Lung (tissue), 11 donors: ENCODE measurements at regions not wholly inside any gene's neighbourhood (a gene's known extent, or its start where the extent isn't known, plus 50 kb on each side); places are given as distances from the start of the nearest gene placed in this dataset.

ENCODE experiments used
- ATAC-seq: fragments of 200-7000 bp; cut with Tn5 transposase; one replicate; pipeline ENCODE4 v1.9.1; 2020; ENCODE audit warnings: moderate number of reproducible peaks; ENCODE audit not compliant: insufficient read depth, low FRiP score
- DNase-seq, 3 donors: peaks; one replicate each; pipeline ENCODE4 v3.0.0-alpha.2; 2013 to 2017
- H3K27ac ChIP-seq, 2 donors: one replicate each; pipeline ENCODE4 v1.5.1; 2013; ENCODE audit warnings: mild to moderate bottlenecking in 2 of 2, moderate library complexity in 2 of 2, control low read depth in 1 of 2, inconsistent platforms in 1 of 2, low read depth in 1 of 2, low read length in 1 of 2
- H3K27me3 ChIP-seq, 3 donors: one replicate each; pipeline ENCODE4 v1.5.1; 2013; ENCODE audit warnings: low read length in 2 of 3; ENCODE audit not compliant: control insufficient read depth in 3 of 3, insufficient read depth in 3 of 3
- H3K36me3 ChIP-seq, 4 donors: one replicate each; pipeline ENCODE4 v1.5.1; 2013; ENCODE audit warnings: low read length in 4 of 4, mild to moderate bottlenecking in 1 of 4, moderate library complexity in 1 of 4; ENCODE audit not compliant: control insufficient read depth in 4 of 4, insufficient read depth in 4 of 4
- H3K4me1 ChIP-seq, 5 donors: one replicate each; pipeline ENCODE4 v1.5.1; 2013; ENCODE audit warnings: low read length in 5 of 5, mild to moderate bottlenecking in 2 of 5, moderate library complexity in 1 of 5; ENCODE audit not compliant: control insufficient read depth in 5 of 5, insufficient read depth in 5 of 5
- H3K4me3 ChIP-seq: one replicate; pipeline ENCODE4 v1.5.1; 2013; ENCODE audit warnings: mild to moderate bottlenecking, control low read depth, moderate library complexity
- H3K9ac ChIP-seq, 2 donors: one replicate each; pipeline ENCODE4 v1.5.1; 2013; ENCODE audit warnings: low read length in 2 of 2, control low read depth in 1 of 2; ENCODE audit not compliant: insufficient read depth in 1 of 2
- H3K9me3 ChIP-seq, 4 donors: one replicate each; pipeline ENCODE4 v1.5.1; 2013; ENCODE audit warnings: low read length in 3 of 4, mild to moderate bottlenecking in 1 of 4, moderate library complexity in 1 of 4; ENCODE audit not compliant: control insufficient read depth in 4 of 4, insufficient read depth in 3 of 4
- WGBS, 2 donors: extraction: QIAGEN DNeasy Blood & Tissue Kit; methylation state at CpG; one replicate each; pipeline ENCODE4 v1.1.7; 2013; 5-methylcytosine and 5-hydroxymethylcytosine counted together
- TF ChIP-seq, protein P1 (sequence below): IDR thresholded peaks from 2 replicates; pipeline ENCODE4 v1.5.1; 2012; ENCODE audit warnings: mild to moderate bottlenecking; ENCODE audit errors: control extremely low read depth, extremely low read depth
- donor health status: control.
- donor health status: control.
- donor health status: Bipolar disorder and iron deficiency.
- donor health status: healthy.
- donor health status: DM: yes; HTN: yes; CAD: no.

DNA sequence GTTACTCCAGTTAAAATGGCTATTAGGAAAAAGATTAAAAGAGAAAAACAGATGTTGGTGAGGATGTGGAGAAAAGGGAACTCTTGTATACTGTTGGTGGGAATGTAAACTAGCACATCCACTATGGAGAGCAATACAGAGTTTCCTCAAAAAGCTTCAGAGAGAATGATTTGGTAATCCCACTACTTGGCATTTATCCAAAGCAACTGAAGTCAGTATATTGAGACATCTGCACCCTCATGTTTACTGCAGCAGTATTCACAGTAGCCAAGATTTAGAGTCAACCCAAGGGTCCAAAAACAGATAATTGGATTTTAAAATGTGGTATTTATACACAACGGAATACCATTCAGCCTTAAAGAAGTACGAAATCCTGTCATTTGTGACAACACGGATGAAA is 469.5 kb downstream of the QKI start:
- no peak overlapping the region for H3K9ac ChIP-seq
- H3K4me3 ChIP-seq: no peak overlapping the region
- no peaks in the 10 kb centered on the region for H3K27me3 ChIP-seq
- ATAC-seq (no peak), DNase-seq (no peak)
- WGBS, 2 donors: 81 to 86% methylated on average over 3 of the region's 3 CpGs
- H3K27ac ChIP-seq: no peak overlapping the region
- H3K4me1 ChIP-seq: no peaks in the 10 kb centered on the region
- no peaks in the 10 kb centered on the region for H3K9me3 ChIP-seq
- no peaks in the 10 kb centered on the region for H3K36me3 ChIP-seq
- TF ChIP-seq, protein P1, sequence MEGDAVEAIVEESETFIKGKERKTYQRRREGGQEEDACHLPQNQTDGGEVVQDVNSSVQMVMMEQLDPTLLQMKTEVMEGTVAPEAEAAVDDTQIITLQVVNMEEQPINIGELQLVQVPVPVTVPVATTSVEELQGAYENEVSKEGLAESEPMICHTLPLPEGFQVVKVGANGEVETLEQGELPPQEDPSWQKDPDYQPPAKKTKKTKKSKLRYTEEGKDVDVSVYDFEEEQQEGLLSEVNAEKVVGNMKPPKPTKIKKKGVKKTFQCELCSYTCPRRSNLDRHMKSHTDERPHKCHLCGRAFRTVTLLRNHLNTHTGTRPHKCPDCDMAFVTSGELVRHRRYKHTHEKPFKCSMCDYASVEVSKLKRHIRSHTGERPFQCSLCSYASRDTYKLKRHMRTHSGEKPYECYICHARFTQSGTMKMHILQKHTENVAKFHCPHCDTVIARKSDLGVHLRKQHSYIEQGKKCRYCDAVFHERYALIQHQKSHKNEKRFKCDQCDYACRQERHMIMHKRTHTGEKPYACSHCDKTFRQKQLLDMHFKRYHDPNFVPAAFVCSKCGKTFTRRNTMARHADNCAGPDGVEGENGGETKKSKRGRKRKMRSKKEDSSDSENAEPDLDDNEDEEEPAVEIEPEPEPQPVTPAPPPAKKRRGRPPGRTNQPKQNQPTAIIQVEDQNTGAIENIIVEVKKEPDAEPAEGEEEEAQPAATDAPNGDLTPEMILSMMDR: no peak

DNA sequence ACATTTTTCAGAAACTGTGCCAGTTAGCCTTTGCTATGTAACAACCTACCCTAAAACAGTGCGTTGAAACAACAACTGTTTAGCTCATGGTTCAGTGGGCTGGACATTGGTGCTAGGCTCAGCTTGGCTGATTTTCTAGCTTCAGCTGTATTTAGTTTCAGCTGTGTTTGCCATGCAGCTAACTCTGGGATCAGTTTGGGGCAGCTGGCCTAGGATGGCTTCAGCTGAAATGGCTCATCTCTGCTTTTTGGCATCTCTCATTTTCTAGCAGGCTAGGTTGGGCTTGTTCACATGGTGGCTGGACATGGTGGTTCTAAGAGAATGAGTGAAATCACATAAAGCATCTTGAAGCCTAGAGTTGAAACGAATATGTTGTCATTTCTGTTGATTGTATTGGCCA is 464.2 kb downstream of the QKI start:
- Histone ChIP-seq H3K9me3 (no peaks in the 10 kb centered on the region), H3K27ac (no peak overlapping the region), H3K27me3 (no peaks in the 10 kb centered on the region), H3K4me1 (no peaks in the 10 kb centered on the region), H3K9ac (no peak overlapping the region), H3K4me3 (no peak overlapping the region), H3K36me3 (no peaks in the 10 kb centered on the region)
- WGBS, 2 donors: 83 to 84% methylated on average over 2 of the region's 2 CpGs
- ATAC-seq (no peak), DNase-seq (no peak)
- TF ChIP-seq, protein P1: no peak

DNA sequence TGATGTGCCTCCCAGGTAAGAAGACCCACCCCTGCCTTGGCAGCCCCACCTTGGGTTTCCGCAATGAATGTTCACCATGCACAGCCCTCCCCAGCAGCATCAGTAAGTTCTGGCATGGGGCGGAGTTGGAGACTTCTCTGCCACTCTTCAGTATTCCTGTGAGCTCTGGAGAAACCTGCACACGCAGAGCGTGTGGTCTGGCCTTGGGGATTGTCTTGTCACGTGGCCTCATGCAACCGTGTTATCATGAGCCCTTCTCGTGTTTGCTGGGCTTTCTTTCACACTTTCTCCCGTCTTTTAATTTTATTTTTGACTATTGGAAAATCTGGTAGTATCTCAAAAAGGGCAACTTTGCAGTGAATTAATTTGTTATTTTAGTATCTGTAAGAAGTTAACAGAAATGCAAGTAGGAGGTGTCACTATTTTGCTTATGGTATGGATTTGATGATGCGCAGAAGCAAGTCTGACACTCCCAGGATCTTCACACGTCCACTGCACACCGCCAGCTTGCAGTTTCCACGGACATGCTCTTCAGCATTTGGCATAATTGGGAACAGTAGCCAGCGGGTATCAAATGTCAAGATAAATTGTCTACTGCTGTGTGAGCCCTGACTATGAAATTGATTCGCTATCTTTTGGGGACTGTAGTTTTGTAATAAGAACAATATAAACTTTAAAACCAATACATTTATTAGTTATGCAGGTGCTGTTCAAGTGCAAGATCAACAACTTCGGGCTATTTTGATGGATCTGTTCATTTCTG is 463.5 kb downstream of the QKI start:
- no peak overlapping the region for H3K9ac ChIP-seq
- H3K27me3 ChIP-seq: no peaks in the 10 kb centered on the region
- no peak for DNase-seq
- H3K4me1 ChIP-seq: peaks cover 0 to 3% (median 0%) of the 10 kb centered on the region in 5 donors
- WGBS, 2 donors: 91 to 94% methylated on average over 15 of the region's 15 CpGs
- no peak overlapping the region for H3K4me3 ChIP-seq
- H3K27ac ChIP-seq: no peak overlapping the region
- no peaks in the 10 kb centered on the region for H3K9me3 ChIP-seq
- ATAC-seq: no peak
- H3K36me3 ChIP-seq: no peaks in the 10 kb centered on the region
- TF ChIP-seq, protein P1: no peak

DNA sequence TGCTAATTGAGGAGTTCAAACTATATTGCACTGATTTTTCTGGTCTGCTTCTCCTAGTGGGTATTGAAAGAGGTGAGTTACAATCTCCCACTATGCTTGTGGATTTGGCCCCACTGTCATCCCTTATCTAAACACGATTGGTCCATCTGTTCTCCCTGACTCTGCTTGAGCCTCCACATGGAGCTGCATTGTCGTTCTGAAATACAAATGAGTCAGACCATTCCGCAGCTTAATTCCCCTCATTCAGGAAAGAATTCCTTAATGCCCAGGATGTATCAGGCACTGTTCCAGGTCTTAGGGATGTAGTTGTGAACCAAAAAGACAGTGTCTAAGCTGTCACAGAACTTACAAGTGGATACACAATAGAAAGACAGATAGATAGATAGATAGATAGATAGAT is 461.9 kb downstream of the QKI start:
- Histone ChIP-seq H3K4me1 (peaks cover 0 to 13% (median 0%) of the 10 kb centered on the region in 5 donors), H3K27ac (no peak overlapping the region), H3K9me3 (no peaks in the 10 kb centered on the region), H3K4me3 (no peak overlapping the region), H3K36me3 (no peaks in the 10 kb centered on the region), H3K27me3 (no peaks in the 10 kb centered on the region), H3K9ac (no peak overlapping the region)
- DNase-seq: no peak
- TF ChIP-seq, protein P1: no peak
- WGBS, 2 donors: 71 to 90% methylated on average over 3 of the region's 3 CpGs
- no peak for ATAC-seq
